ENCODE measurements at regions not wholly inside any gene's neighbourhood (a gene's known extent, or its start where the extent isn't known, plus 50 kb on each side); places are given as distances from the start of the nearest gene placed in this dataset.

- Histone ChIP-seq H3K9me3 (ENCODE audit: low read depth) (no peaks in the 10 kb centered on the region), H3K27me3 (no peaks in the 10 kb centered on the region), H4K20me1 (ENCODE audit: low read depth) (no peaks in the 10 kb centered on the region), H3K27ac (no peak overlapping the region), H2AFZ (replicated peaks) (no peak overlapping the region), H3K9ac (no peak overlapping the region), H3K79me2 (ENCODE audit: low read depth) (no peaks in the 10 kb centered on the region), H3K4me2 (no peak overlapping the region), H3K4me3 (no peak overlapping the region), H3K4me1 (no peaks in the 10 kb centered on the region), H3F3A (ENCODE audit: low read depth) (no peaks in the 10 kb centered on the region), H3K36me3 (no peaks in the 10 kb centered on the region)
- Mint-ChIP-seq H3K4me3 (no peak overlapping the region), H3K27ac (no peak overlapping the region), H3K9me3 (no peaks in the 10 kb centered on the region), H3K36me3 (no peaks in the 10 kb centered on the region), H3K4me1 (no peaks in the 10 kb centered on the region), H3K27me3 (ENCODE audit: insufficient read depth, low read depth) (peaks cover 3% of the 10 kb centered on the region)
- DNase-seq (ENCODE audit: low spot score), result no peak
- no peak for TF ChIP-seq CTCF (IDR thresholded peaks at IDR 0.05)
- no peak for TF ChIP-seq EZH2 (IDR thresholded peaks at IDR 0.05)
- no peak for TF ChIP-seq EZH2phosphoT487 (IDR thresholded peaks at IDR 0.05)
These were observed 227.2 kb upstream of the ARHGAP20 start for GRCh38 chr11:110939471-110939870.

- TF ChIP-seq EZH2 (IDR thresholded peaks at IDR 0.05), result no peak
- TF ChIP-seq CTCF (IDR thresholded peaks at IDR 0.05), result no peak
- no peak for TF ChIP-seq EZH2phosphoT487 (IDR thresholded peaks at IDR 0.05)
- no peak overlapping the region for H3K4me3 ChIP-seq
- no peaks in the 10 kb centered on the region for H3F3A ChIP-seq (ENCODE audit: low read depth)
- no peaks in the 10 kb centered on the region for H3K36me3 ChIP-seq
- H4K20me1 ChIP-seq (ENCODE audit: low read depth), result no peaks in the 10 kb centered on the region
- Mint-ChIP-seq H3K4me1 (no peaks in the 10 kb centered on the region), H3K9me3 (no peaks in the 10 kb centered on the region), H3K27ac (no peak overlapping the region), H3K36me3 (no peaks in the 10 kb centered on the region), H3K4me3 (no peak overlapping the region), H3K27me3 (ENCODE audit: insufficient read depth, low read depth) (no peaks in the 10 kb centered on the region)
- no peaks in the 10 kb centered on the region for H3K4me1 ChIP-seq
- DNase-seq (ENCODE audit: low spot score), result no peak
- no peak overlapping the region for H3K27ac ChIP-seq
- no peaks in the 10 kb centered on the region for H3K27me3 ChIP-seq
- no peak overlapping the region for H3K9ac ChIP-seq
- H3K9me3 ChIP-seq (ENCODE audit: low read depth), result no peaks in the 10 kb centered on the region
- H3K79me2 ChIP-seq (ENCODE audit: low read depth), result no peaks in the 10 kb centered on the region
- no peak overlapping the region for H2AFZ ChIP-seq (replicated peaks)
- no peak overlapping the region for H3K4me2 ChIP-seq
These were observed 222.9 kb upstream of the ARHGAP20 start for GRCh38 chr11:110935018-110935640.

GRCh38 chr11:110929129-110929528, 216.9 kb upstream of the ARHGAP20 start:
- H3K27me3 Mint-ChIP-seq (ENCODE audit: insufficient read depth, low read depth), result no peaks in the 10 kb centered on the region
- no peak overlapping the region for H3K27ac Mint-ChIP-seq
- H2AFZ ChIP-seq (replicated peaks), result no peak overlapping the region

More at GRCh38 chr11:110929129-110929528, 216.9 kb upstream of the ARHGAP20 start:
- no peak overlapping the region for H3K4me3 Mint-ChIP-seq
- H3K36me3 ChIP-seq, result no peaks in the 10 kb centered on the region
- no peaks in the 10 kb centered on the region for H3K4me1 ChIP-seq
- H4K20me1 ChIP-seq (ENCODE audit: low read depth), result no peaks in the 10 kb centered on the region
- no peaks in the 10 kb centered on the region for H3K4me1 Mint-ChIP-seq
- no peaks in the 10 kb centered on the region for H3K79me2 ChIP-seq (ENCODE audit: low read depth)
- peaks cover 5% of the 10 kb centered on the region for H3K9me3 Mint-ChIP-seq
- H3K4me2 ChIP-seq, result no peak overlapping the region
- no peaks in the 10 kb centered on the region for H3F3A ChIP-seq (ENCODE audit: low read depth)
- TF ChIP-seq EZH2 (IDR thresholded peaks at IDR 0.05) (no peak), EZH2phosphoT487 (IDR thresholded peaks at IDR 0.05) (no peak), CTCF (IDR thresholded peaks at IDR 0.05) (no peak)
- H3K36me3 Mint-ChIP-seq, result no peaks in the 10 kb centered on the region
- H3K9ac ChIP-seq, result no peak overlapping the region
- H3K9me3 ChIP-seq (ENCODE audit: low read depth), result no peaks in the 10 kb centered on the region
- no peak for DNase-seq (ENCODE audit: low spot score)
- H3K4me3 ChIP-seq, result no peak overlapping the region
- H3K27ac ChIP-seq, result no peak overlapping the region
- no peaks in the 10 kb centered on the region for H3K27me3 ChIP-seq
